Neutrophil (primary cell): ENCODE measurements at regions not wholly inside any gene's neighbourhood (a gene's known extent, or its start where the extent isn't known, plus 50 kb on each side); places are given as distances from the start of the nearest gene placed in this dataset.

ENCODE experiments used
- H3K27ac ChIP-seq: fragments of 200-600 bp; sonication (generic); 2 replicates; pipeline ENCODE4 v1.5.1; 2016; ENCODE audit warnings: mild to moderate bottlenecking, moderate library complexity
- H3K27me3 ChIP-seq: fragments of 200-600 bp; sonication (generic); 2 replicates; pipeline ENCODE4 v1.6.0; 2016; ENCODE audit warnings: mild to moderate bottlenecking
- H3K36me3 ChIP-seq: fragments of 200-600 bp; sonication (generic); 2 replicates; pipeline ENCODE4 v1.5.1; 2017
- H3K4me1 ChIP-seq, 2 experiments: fragments of 200-600 bp in 1 of 2; sonication (generic) in 1 of 2; 1 replicate in 1 of 2; 2 replicates in 1 of 2; pipeline versions ENCODE4 v1.5.1 to v1.6.1; 2013 to 2016; ENCODE audit warnings: low read depth in 1 of 2, low read length in 1 of 2, mild to moderate bottlenecking in 1 of 2, moderate library complexity in 1 of 2; ENCODE audit not compliant: control insufficient read depth in 1 of 2, insufficient read depth in 1 of 2
- H3K4me3 ChIP-seq, 2 experiments: fragments of 200-600 bp in 1 of 2; sonication (generic) in 1 of 2; 1 replicate in 1 of 2; 2 replicates in 1 of 2; pipeline ENCODE4 v1.5.1; 2013 to 2016; ENCODE audit warnings: low read depth in 1 of 2, low read length in 1 of 2, mild to moderate bottlenecking in 1 of 2, moderate library complexity in 1 of 2
- H3K9me3 ChIP-seq: fragments of 200-600 bp; sonication (generic); 2 replicates; pipeline ENCODE4 v1.5.1; 2016
- CTCF ChIP-seq: fragments of 200-600 bp; sonication (generic); IDR thresholded peaks from 2 replicates; pipeline ENCODE4 v1.5.1; 2016; ENCODE audit warnings: antibody characterized with exemption

- TF ChIP-seq CTCF, result no peak
- H3K27ac ChIP-seq, result no peak overlapping the region
- H3K9me3 ChIP-seq, result peaks cover 2% of the 10 kb centered on the region
- H3K36me3 ChIP-seq, result no peaks in the 10 kb centered on the region
- H3K4me1 ChIP-seq, result peaks cover 0 to 4% of the 10 kb centered on the region in 2 experiments
- H3K4me3 ChIP-seq, result no peak overlapping the region
- H3K27me3 ChIP-seq, result peaks cover 12% of the 10 kb centered on the region
These were observed 134.5 kb upstream of the CTAGE1 start for GRCh38 chr18:22552254-22552653.

GRCh38 chr18:22552899-22553460 lies 135.3 kb upstream of the CTAGE1 start:
- Histone ChIP-seq H3K4me3 (no peak overlapping the region), H3K27me3 (peaks cover 20% of the 10 kb centered on the region), H3K27ac (no peak overlapping the region), H3K36me3 (no peaks in the 10 kb centered on the region), H3K9me3 (peaks cover 2% of the 10 kb centered on the region), H3K4me1 (peaks cover 0 to 4% of the 10 kb centered on the region in 2 experiments)
- TF ChIP-seq CTCF, result no peak

- Histone ChIP-seq H3K4me3 (no peak overlapping the region), H3K4me1 (peaks cover 0 to 4% of the 10 kb centered on the region in 2 experiments), H3K27me3 (peaks cover 55% of the 10 kb centered on the region), H3K36me3 (no peaks in the 10 kb centered on the region), H3K27ac (no peak overlapping the region), H3K9me3 (peaks cover 2% of the 10 kb centered on the region)
- no peak for TF ChIP-seq CTCF
These were observed 138.8 kb upstream of the CTAGE1 start for GRCh38 chr18:22556222-22557167.

GRCh38 chr18:22557168-22557941 lies 139.6 kb upstream of the CTAGE1 start:
- H3K27ac ChIP-seq, result no peak overlapping the region
- H3K4me3 ChIP-seq, result no peak overlapping the region
- no peak for TF ChIP-seq CTCF
- H3K36me3 ChIP-seq, result no peaks in the 10 kb centered on the region
- H3K9me3 ChIP-seq, result peaks cover 2% of the 10 kb centered on the region
- peaks cover 0 to 4% of the 10 kb centered on the region in 2 experiments for H3K4me1 ChIP-seq
- peaks cover 63% of the 10 kb centered on the region for H3K27me3 ChIP-seq

GRCh38 chr18:22558945-22559385 lies 141.2 kb upstream of the CTAGE1 start:
- no peak overlapping the region for H3K4me3 ChIP-seq
- H3K27me3 ChIP-seq, result peaks cover 80% of the 10 kb centered on the region
- H3K4me1 ChIP-seq, result no peaks in the 10 kb centered on the region
- TF ChIP-seq CTCF, result no peak
- H3K36me3 ChIP-seq, result no peaks in the 10 kb centered on the region
- no peak overlapping the region for H3K27ac ChIP-seq
- no peaks in the 10 kb centered on the region for H3K9me3 ChIP-seq
